Ecto neural progenitor cell (in vitro differentiated cells): ENCODE measurements at regions not wholly inside any gene's neighbourhood (a gene's known extent, or its start where the extent isn't known, plus 50 kb on each side); places are given as distances from the start of the nearest gene placed in this dataset.

Source experiments
- DNase-seq: peaks from one replicate; pipeline ENCODE4 v3.0.0-alpha.2; 2018; ENCODE audit warnings: low spot score

DNA sequence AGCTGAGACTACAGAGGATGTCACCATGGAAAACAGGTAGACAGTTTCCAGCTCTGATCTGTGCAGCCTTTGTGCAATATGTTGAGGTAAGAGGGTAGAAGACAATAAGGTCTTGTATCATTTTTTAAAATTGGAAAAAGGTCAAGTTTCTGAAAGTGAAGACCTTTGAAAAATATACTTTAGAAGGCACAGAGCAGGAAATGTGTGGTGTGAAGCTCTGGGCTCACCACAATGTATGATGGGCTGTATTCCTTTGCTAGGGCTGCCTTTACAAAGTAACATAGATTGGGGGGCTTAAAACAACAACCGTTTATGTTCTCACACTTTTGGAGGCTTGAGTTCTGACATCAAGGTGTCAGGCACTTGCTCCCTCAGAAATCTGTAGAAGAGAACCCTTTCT is 514.3 kb upstream of the JARID2 start:
- no peak for DNase-seq

GRCh38 chr6:14732226-14732843 is 513.5 kb upstream of the JARID2 start:
- no peak for DNase-seq

GRCh38 chr6:14732844-14733757 is 512.8 kb upstream of the JARID2 start:
- no peak for DNase-seq

DNA sequence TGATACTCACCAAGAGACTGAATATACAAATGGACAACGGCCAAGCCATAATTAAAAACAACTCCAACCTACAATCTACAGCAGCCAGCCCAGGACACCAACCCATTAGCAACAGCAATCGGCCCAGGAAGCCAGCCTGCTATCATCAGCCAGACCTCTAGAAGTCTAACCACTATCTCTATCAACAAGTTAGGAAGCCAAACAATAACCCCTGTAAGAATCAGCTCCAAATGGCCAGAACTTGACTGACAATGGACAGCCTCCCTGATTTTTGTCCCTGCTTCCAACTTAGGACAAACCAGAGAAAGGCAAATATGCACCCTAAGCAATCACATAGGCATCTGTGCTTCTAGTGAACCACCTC is 511.8 kb upstream of the JARID2 start:
- DNase-seq = no peak

- DNase-seq = no peak
These were observed 511.2 kb upstream of the JARID2 start for GRCh38 chr6:14734416-14735340.

DNA sequence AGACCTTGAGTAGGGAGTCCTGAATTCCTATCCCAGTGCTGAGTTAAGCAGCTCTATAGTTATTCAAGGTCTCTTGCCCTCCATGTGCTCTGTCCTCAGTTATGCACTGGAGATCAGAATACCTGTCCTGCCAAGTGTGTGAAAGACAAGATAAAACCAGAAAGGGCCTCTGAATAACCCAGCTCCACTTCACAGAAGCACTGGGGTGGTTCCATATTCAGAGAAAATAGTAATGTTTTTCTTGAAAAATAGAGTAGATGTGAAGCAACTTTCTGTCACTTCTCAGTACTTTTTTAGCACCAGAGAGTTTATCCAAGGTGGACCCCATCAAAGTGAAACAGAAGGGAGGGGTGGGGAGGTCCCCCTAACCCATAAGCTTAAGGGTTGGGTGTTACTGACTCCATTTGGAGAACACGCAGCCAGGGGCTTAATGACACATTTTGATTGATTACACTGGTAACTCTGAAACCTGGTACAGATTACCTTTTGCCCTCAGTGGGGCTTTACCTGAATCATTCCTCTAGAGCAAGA is 509.8 kb upstream of the JARID2 start:
- DNase-seq = no peak

- DNase-seq = no peak
These were observed 509.3 kb upstream of the JARID2 start for GRCh38 chr6:14736554-14736953.

DNA sequence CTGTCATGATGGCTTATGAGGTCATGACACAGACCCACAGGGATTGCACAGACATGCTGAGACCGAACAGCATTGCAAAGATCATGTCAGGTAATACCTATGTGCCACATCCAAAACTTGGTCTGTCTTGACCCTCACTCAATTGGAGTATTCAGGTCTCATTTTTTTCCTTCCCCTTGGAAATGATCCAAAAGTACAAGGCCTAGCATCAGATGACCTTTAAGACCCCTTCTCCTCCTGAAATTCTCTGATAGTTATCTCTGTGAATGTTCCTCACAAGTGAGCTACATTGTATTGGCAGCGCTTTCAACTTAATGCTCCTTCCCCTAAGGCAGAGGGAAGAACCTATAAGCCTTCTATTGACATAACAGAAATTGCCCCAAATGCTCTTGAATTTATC is 507.4 kb upstream of the JARID2 start:
- DNase-seq = no peak

DNA sequence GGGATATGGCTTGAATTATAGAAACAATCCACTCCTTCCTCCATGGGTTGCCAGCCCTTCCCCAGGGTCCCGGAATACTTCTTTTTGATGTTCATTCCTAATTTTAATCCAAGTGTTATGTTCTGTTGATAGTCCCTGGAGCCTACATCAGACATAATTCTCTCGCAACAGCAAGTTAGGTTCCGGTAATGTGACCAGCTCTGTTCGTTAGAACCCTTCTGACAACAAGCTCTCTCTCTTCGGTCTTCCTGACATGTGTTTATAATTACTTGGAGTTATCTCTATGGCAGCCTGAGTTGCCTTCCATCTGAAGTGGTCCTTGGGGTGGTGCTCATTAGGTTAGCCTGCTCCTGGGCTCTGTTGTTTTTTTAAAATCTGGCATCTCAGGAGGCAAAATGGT is 506.9 kb upstream of the JARID2 start:
- no peak for DNase-seq

GRCh38 chr6:14739827-14740226 is 506.0 kb upstream of the JARID2 start:
- no peak for DNase-seq

GRCh38 chr6:14742171-14742570 is 503.7 kb upstream of the JARID2 start:
- no peak for DNase-seq

- no peak for DNase-seq
These were observed 503.2 kb upstream of the JARID2 start for GRCh38 chr6:14742680-14743079.

- DNase-seq = no peak
These were observed 502.8 kb upstream of the JARID2 start for GRCh38 chr6:14743144-14743473.

DNA sequence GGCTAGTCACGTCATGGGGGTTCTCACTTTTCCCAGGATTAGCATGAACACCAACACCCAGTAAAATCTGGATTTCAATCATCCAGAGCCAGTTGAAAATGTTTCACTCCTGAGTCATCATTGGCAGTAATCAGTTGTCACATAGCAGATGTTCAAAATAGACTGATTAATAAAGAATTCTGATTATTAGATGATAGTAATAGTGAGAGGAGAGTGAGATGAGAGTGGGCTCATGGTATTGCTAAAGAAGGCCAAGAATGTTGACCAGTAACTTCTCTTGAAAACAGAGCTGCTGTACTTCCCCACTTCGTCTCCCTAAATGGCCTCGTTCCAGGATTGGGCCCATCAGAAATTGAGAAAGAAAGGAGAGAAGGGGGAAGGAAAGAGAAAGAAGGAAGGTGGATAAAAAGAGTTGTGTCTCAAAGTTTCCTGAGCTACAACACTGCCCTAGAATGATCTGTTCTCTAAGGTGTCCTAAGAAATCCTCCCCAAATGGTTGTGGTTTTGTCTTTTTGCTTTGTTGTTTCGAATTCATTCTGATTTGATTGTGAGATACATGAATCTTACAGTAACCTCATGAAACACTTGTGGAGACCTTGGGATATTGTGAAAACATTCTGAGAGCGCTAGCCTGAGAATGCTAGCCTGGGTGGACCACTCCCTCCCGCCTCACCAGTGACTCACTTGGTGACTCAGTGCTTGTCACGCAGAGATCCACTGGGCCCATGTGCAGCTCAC is 502.2 kb upstream of the JARID2 start:
- DNase-seq = no peak

DNA sequence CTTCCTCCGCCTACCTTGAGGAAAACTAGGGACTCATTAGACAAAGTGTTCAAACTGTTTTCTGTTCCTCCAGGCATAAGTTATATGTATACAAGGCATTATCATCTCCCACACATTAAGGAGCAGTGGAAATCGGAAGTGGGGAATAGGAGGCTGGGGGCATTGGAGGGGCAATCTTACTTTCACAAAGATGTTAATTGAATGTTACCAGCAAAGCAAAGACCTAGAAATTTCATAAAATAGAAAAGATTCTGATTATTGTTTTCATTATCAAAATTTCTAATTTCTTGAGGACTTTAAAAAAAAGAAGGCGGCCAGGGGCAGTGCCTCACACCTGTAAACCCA is 501.7 kb upstream of the JARID2 start:
- no peak for DNase-seq

- DNase-seq = no peak
These were observed 499.6 kb upstream of the JARID2 start for GRCh38 chr6:14746139-14746837.

DNA sequence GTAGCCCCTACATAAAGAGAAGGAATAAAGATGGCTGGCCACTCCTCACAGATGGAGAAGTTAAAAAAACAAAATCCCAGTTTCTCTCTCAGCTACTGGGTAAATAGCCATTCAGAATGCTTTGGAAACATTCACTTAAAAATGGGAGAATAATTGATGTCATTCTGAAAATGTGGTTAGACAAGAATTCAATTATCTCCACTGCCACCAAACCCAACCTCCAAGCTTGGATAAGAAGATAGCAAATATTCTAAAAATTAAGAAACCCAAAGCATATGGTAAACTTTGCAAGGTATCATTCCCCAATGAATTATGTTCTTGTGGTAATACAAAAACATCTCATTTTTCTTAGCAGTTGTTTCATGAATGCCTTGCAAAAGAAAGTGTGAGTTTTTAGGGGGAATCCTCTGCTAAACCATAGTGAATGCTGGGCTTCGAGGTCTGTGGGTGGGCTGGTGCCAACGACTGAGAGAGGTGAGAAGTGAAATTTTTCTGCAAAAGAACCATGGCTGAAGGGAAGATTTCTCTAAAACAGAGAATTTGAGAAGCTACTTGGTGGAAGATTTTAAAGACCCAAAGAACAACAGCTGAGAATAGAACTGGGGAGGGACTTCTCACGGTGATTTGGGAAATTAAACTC is 497.9 kb upstream of the JARID2 start:
- DNase-seq = no peak

GRCh38 chr6:14748679-14749078 is 497.2 kb upstream of the JARID2 start:
- DNase-seq = no peak

GRCh38 chr6:14750059-14750661 is 495.7 kb upstream of the JARID2 start:
- no peak for DNase-seq

- DNase-seq = no peak
These were observed 494.2 kb upstream of the JARID2 start for GRCh38 chr6:14751645-14752175.
